ENCODE measurements at regions not wholly inside any gene's neighbourhood (a gene's known extent, or its start where the extent isn't known, plus 50 kb on each side); places are given as distances from the start of the nearest gene placed in this dataset.
A peak's percentile ranks its signal among the peaks of the same experiment; 100 is the strongest.
"Not testable (repeated sequence)": the region's sequence is repeated elsewhere in the genome, so short reads cannot be mapped to it uniquely, and the experiment has no call there.

- no peak for DNase-seq (ENCODE audit: low read depth in 2 of 2)
These were observed 433.7 kb upstream of the GYPC start for GRCh38 chr2:126222278-126222677.

- no peak for DNase-seq (ENCODE audit: low read depth in 2 of 2)
These were observed 431.2 kb upstream of the GYPC start for GRCh38 chr2:126224776-126225175.

GRCh38 chr2:126227250-126227649, 428.7 kb upstream of the GYPC start:
- DNase-seq (ENCODE audit: low read depth in 2 of 2): no peak

GRCh38 chr2:126228531-126228930, 427.4 kb upstream of the GYPC start:
- no peak for DNase-seq (ENCODE audit: low read depth in 2 of 2)

- DNase-seq (ENCODE audit: low read depth in 2 of 2): no peak
These were observed 417.7 kb upstream of the GYPC start for GRCh38 chr2:126238251-126238650.

GRCh38 chr2:126239320-126239955, 416.5 kb upstream of the GYPC start:
- DNase-seq (ENCODE audit: low read depth in 2 of 2): no peak

GRCh38 chr2:126241001-126241400, 415.0 kb upstream of the GYPC start:
- no peak for DNase-seq (ENCODE audit: low read depth in 2 of 2)

GRCh38 chr2:126241411-126241810, 414.5 kb upstream of the GYPC start:
- no peak for DNase-seq (ENCODE audit: low read depth in 2 of 2)

GRCh38 chr2:126244937-126245336, 411.0 kb upstream of the GYPC start:
- peak in 1 of 2 donors; percentile 3 for DNase-seq (ENCODE audit: low read depth in 2 of 2)

- DNase-seq (ENCODE audit: low read depth in 2 of 2): no peak
These were observed 402.3 kb upstream of the GYPC start for GRCh38 chr2:126253669-126254068.

GRCh38 chr2:126264625-126265024, 391.3 kb upstream of the GYPC start:
- DNase-seq (ENCODE audit: low read depth in 2 of 2): no peak

GRCh38 chr2:126269911-126270310, 386.0 kb upstream of the GYPC start:
- no peak for DNase-seq (ENCODE audit: low read depth in 2 of 2)

- DNase-seq (ENCODE audit: low read depth in 2 of 2): no peak
These were observed 385.4 kb upstream of the GYPC start for GRCh38 chr2:126270587-126270986.

GRCh38 chr2:126272401-126272800, 383.6 kb upstream of the GYPC start:
- DNase-seq (ENCODE audit: low read depth in 2 of 2): no peak

GRCh38 chr2:126275098-126275497, 380.9 kb upstream of the GYPC start:
- no peak for DNase-seq (ENCODE audit: low read depth in 2 of 2)

GRCh38 chr2:126276268-126276667, 379.7 kb upstream of the GYPC start:
- not testable (repeated sequence) for DNase-seq (ENCODE audit: low read depth in 2 of 2)

GRCh38 chr2:126288362-126288761, 367.6 kb upstream of the GYPC start:
- no peak for DNase-seq (ENCODE audit: low read depth in 2 of 2)

GRCh38 chr2:126293962-126294361, 362.0 kb upstream of the GYPC start:
- DNase-seq (ENCODE audit: low read depth in 2 of 2): not testable (repeated sequence)

- DNase-seq (ENCODE audit: low read depth in 2 of 2): no peak
These were observed 356.4 kb upstream of the GYPC start for GRCh38 chr2:126299469-126299976.

GRCh38 chr2:126300348-126300747, 355.6 kb upstream of the GYPC start:
- DNase-seq (ENCODE audit: low read depth in 2 of 2): no peak

GRCh38 chr2:126302043-126302442, 353.9 kb upstream of the GYPC start:
- DNase-seq (ENCODE audit: low read depth in 2 of 2): no peak

GRCh38 chr2:126303113-126303512, 352.8 kb upstream of the GYPC start:
- no peak for DNase-seq (ENCODE audit: low read depth in 2 of 2)

- DNase-seq (ENCODE audit: low read depth in 2 of 2): no peak
These were observed 351.8 kb upstream of the GYPC start for GRCh38 chr2:126304154-126304553.

- no peak for DNase-seq (ENCODE audit: low read depth in 2 of 2)
These were observed 349.4 kb upstream of the GYPC start for GRCh38 chr2:126306539-126306938.
